ENCODE measurements at regions not wholly inside any gene's neighbourhood (a gene's known extent, or its start where the extent isn't known, plus 50 kb on each side); places are given as distances from the start of the nearest gene placed in this dataset.

GRCh38 chr13:31853643-31854326 is 114.5 kb downstream of the RXFP2 start:
- TF ChIP-seq ZNF274 (IDR thresholded peaks at IDR 0.05; ENCODE audit: low read depth, low read length) = no peak
- H3K4me3 ChIP-seq (ENCODE audit: low read length) = no peak overlapping the region

- TF ChIP-seq ZNF274 (IDR thresholded peaks at IDR 0.05; ENCODE audit: low read depth, low read length) = no peak
- no peak overlapping the region for H3K4me3 ChIP-seq (ENCODE audit: low read length)
These were observed 120.2 kb downstream of the RXFP2 start for GRCh38 chr13:31859571-31859970.

GRCh38 chr13:31860002-31860401 is 120.7 kb downstream of the RXFP2 start:
- no peak for TF ChIP-seq ZNF274 (IDR thresholded peaks at IDR 0.05; ENCODE audit: low read depth, low read length)
- H3K4me3 ChIP-seq (ENCODE audit: low read length) = no peak overlapping the region

GRCh38 chr13:31862828-31863227 is 123.5 kb downstream of the RXFP2 start:
- no peak for TF ChIP-seq ZNF274 (IDR thresholded peaks at IDR 0.05; ENCODE audit: low read depth, low read length)
- no peak overlapping the region for H3K4me3 ChIP-seq (ENCODE audit: low read length)

- no peak for TF ChIP-seq ZNF274 (IDR thresholded peaks at IDR 0.05; ENCODE audit: low read depth, low read length)
- no peak overlapping the region for H3K4me3 ChIP-seq (ENCODE audit: low read length)
These were observed 125.0 kb downstream of the RXFP2 start for GRCh38 chr13:31864307-31864706.

GRCh38 chr13:31866099-31866498 is 126.8 kb downstream of the RXFP2 start:
- no peak for TF ChIP-seq ZNF274 (IDR thresholded peaks at IDR 0.05; ENCODE audit: low read depth, low read length)
- no peak overlapping the region for H3K4me3 ChIP-seq (ENCODE audit: low read length)

GRCh38 chr13:31867709-31868108 is 128.4 kb downstream of the RXFP2 start:
- H3K4me3 ChIP-seq (ENCODE audit: low read length) = no peak overlapping the region
- TF ChIP-seq ZNF274 (IDR thresholded peaks at IDR 0.05; ENCODE audit: low read depth, low read length) = no peak

- no peak overlapping the region for H3K4me3 ChIP-seq (ENCODE audit: low read length)
- no peak for TF ChIP-seq ZNF274 (IDR thresholded peaks at IDR 0.05; ENCODE audit: low read depth, low read length)
These were observed 130.3 kb downstream of the RXFP2 start for GRCh38 chr13:31869582-31869981.

GRCh38 chr13:31870511-31870910 is 131.2 kb downstream of the RXFP2 start:
- no peak for TF ChIP-seq ZNF274 (IDR thresholded peaks at IDR 0.05; ENCODE audit: low read depth, low read length)
- H3K4me3 ChIP-seq (ENCODE audit: low read length) = no peak overlapping the region

- no peak overlapping the region for H3K4me3 ChIP-seq (ENCODE audit: low read length)
- no peak for TF ChIP-seq ZNF274 (IDR thresholded peaks at IDR 0.05; ENCODE audit: low read depth, low read length)
These were observed 133.8 kb downstream of the RXFP2 start for GRCh38 chr13:31873145-31873544.

- no peak for TF ChIP-seq ZNF274 (IDR thresholded peaks at IDR 0.05; ENCODE audit: low read depth, low read length)
- H3K4me3 ChIP-seq (ENCODE audit: low read length) = no peak overlapping the region
These were observed 135.8 kb downstream of the RXFP2 start for GRCh38 chr13:31875134-31875533.

- no peak for TF ChIP-seq ZNF274 (IDR thresholded peaks at IDR 0.05; ENCODE audit: low read depth, low read length)
- no peak overlapping the region for H3K4me3 ChIP-seq (ENCODE audit: low read length)
These were observed 138.7 kb downstream of the RXFP2 start for GRCh38 chr13:31878052-31878451.

GRCh38 chr13:31878495-31878894 is 139.2 kb downstream of the RXFP2 start:
- TF ChIP-seq ZNF274 (IDR thresholded peaks at IDR 0.05; ENCODE audit: low read depth, low read length) = no peak
- no peak overlapping the region for H3K4me3 ChIP-seq (ENCODE audit: low read length)

GRCh38 chr13:31878955-31879354 is 139.6 kb downstream of the RXFP2 start:
- TF ChIP-seq ZNF274 (IDR thresholded peaks at IDR 0.05; ENCODE audit: low read depth, low read length) = no peak
- H3K4me3 ChIP-seq (ENCODE audit: low read length) = no peak overlapping the region

- TF ChIP-seq ZNF274 (IDR thresholded peaks at IDR 0.05; ENCODE audit: low read depth, low read length) = no peak
- no peak overlapping the region; the same call in 1 of the 2 replicates for H3K4me3 ChIP-seq (ENCODE audit: low read length)
These were observed 141.6 kb downstream of the RXFP2 start for GRCh38 chr13:31880851-31881494.
